Activated CD8-positive, alpha-beta T cell treated with anti-CD3 and anti-CD28 coated beads for 36 hours (primary cell): ENCODE measurements at regions not wholly inside any gene's neighbourhood (a gene's known extent, or its start where the extent isn't known, plus 50 kb on each side); places are given as distances from the start of the nearest gene placed in this dataset.

ENCODE experiments used
- ATAC-seq: fragments of 200-7000 bp; cut with Tn5 transposase; one replicate; pipeline ENCODE4 v1.10.0; 2021; ENCODE audit warnings: mild to moderate bottlenecking, moderate library complexity
- CTCF ChIA-PET: fragments of 350-600 bp; sonication (Branson Sonifier 250); formaldehyde crosslinking; loops from one replicate; lab custom pipeline; 2021; ENCODE audit warnings: antibody characterized with exemption; lab: Charles Lee
- POLR2A ChIA-PET: fragments of 350-600 bp; sonication (Branson Sonifier 250); formaldehyde crosslinking; loops from one replicate; lab custom pipeline; 2021; ENCODE audit warnings: antibody characterized with exemption; lab: Charles Lee
- DNase-seq: peaks from one replicate; pipeline ENCODE4 v3.0.0-alpha.2; 2020
- H3K27ac Mint-ChIP-seq: one replicate; pipeline ENCODE4 v1.8.0; 2021; ENCODE audit warnings: mild to moderate bottlenecking, mixed read lengths
- H3K27me3 Mint-ChIP-seq: one replicate; pipeline ENCODE4 v1.8.0; 2021; ENCODE audit warnings: mixed read lengths
- H3K36me3 Mint-ChIP-seq: one replicate; pipeline ENCODE4 v1.8.0; 2021; ENCODE audit warnings: low read depth, mixed read lengths
- H3K4me1 Mint-ChIP-seq: one replicate; pipeline ENCODE4 v1.8.0; 2021; ENCODE audit warnings: low read depth, mixed read lengths
- H3K4me3 Mint-ChIP-seq: one replicate; pipeline ENCODE4 v1.8.0; 2021; ENCODE audit warnings: mild to moderate bottlenecking, moderate library complexity, mixed read lengths
- H3K9me3 Mint-ChIP-seq: one replicate; pipeline ENCODE4 v1.8.0; 2021; ENCODE audit warnings: mixed read lengths
- CTCF ChIP-seq: fragments of 200-600 bp; IDR thresholded peaks from one replicate; pipeline ENCODE4 v1.8.0; 2022; ENCODE audit warnings: antibody characterized with exemption, mild to moderate bottlenecking
- intact Hi-C: fragments of 100-400 bp; cut with micrococcal nuclease; formaldehyde crosslinking; loops from one replicate; pipeline ENCODE4 v1.10.0; 2022

DNA sequence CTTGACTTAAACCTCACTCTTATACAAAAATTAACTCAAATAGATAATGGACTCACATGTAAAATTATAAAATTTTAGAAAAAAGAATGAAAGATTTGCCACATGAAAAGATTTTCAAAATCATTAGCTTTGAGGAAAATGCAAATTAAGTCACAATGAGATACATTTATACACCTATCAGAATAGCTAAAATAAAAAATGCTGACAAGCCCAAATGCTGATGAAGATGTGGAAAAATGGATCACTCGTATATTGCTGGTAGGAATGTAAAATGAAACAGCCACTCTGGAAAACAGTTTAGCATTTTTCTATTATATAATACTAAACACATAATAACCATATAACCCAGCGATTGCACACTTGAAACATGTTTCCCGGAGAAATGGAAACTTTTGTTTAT is 316.2 kb downstream of the ANKRD50 start:
- ATAC-seq, result no peak
- no peaks in the 10 kb centered on the region for H3K9me3 Mint-ChIP-seq
- no peaks in the 10 kb centered on the region for H3K4me1 Mint-ChIP-seq
- H3K27ac Mint-ChIP-seq, result no peak overlapping the region
- no peak for TF ChIP-seq CTCF
- no peaks in the 10 kb centered on the region for H3K27me3 Mint-ChIP-seq
- no peaks in the 10 kb centered on the region for H3K36me3 Mint-ChIP-seq
- POLR2A ChIA-PET, result no interaction called here
- CTCF ChIA-PET, result no interaction called here
- intact Hi-C loops, result no loop called here
- DNase-seq, result no peak
- H3K4me3 Mint-ChIP-seq, result no peak overlapping the region

- intact Hi-C loops, result no loop called here
- Mint-ChIP-seq H3K27me3 (no peaks in the 10 kb centered on the region), H3K36me3 (no peaks in the 10 kb centered on the region), H3K4me1 (no peaks in the 10 kb centered on the region), H3K9me3 (no peaks in the 10 kb centered on the region), H3K27ac (no peak overlapping the region), H3K4me3 (no peak overlapping the region)
- no peak for ATAC-seq
- ChIA-PET CTCF (no interaction called here), POLR2A (no interaction called here)
- no peak for TF ChIP-seq CTCF
- no peak for DNase-seq
Observed at GRCh38 chr4:124401606-124402005, 310.9 kb downstream of the ANKRD50 start.

DNA sequence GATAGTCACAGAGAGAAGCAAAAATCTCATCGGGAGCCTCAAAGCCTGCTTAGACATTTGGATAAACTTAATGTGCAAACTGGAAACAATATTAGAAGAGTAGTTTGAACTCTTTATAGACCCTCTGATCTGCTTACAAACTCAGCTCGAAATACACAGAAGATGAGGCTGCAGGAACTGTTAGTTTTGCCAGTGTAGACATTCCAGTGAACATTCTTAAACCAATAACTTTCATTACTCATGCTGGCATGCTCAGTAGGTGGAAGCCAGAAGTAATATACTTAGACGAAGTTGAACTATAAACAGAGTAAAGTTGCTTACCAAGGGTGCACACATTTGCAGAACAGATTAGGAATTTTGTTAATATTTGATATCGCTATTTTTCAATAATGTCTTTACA is 303.5 kb downstream of the ANKRD50 start:
- H3K36me3 Mint-ChIP-seq, result no peaks in the 10 kb centered on the region
- intact Hi-C loops, result no loop called here
- CTCF ChIA-PET, result no interaction called here
- ATAC-seq, result no peak
- no peak overlapping the region for H3K4me3 Mint-ChIP-seq
- H3K27me3 Mint-ChIP-seq, result no peaks in the 10 kb centered on the region
- H3K27ac Mint-ChIP-seq, result no peak overlapping the region
- H3K4me1 Mint-ChIP-seq, result no peaks in the 10 kb centered on the region
- H3K9me3 Mint-ChIP-seq, result no peaks in the 10 kb centered on the region
- no peak for DNase-seq
- POLR2A ChIA-PET, result no interaction called here
- no peak for TF ChIP-seq CTCF

GRCh38 chr4:124414276-124415040 is 298.1 kb downstream of the ANKRD50 start:
- DNase-seq (no peak), ATAC-seq (no peak)
- Mint-ChIP-seq H3K4me1 (no peaks in the 10 kb centered on the region), H3K27ac (no peak overlapping the region), H3K4me3 (no peak overlapping the region), H3K36me3 (no peaks in the 10 kb centered on the region), H3K9me3 (no peaks in the 10 kb centered on the region), H3K27me3 (no peaks in the 10 kb centered on the region)
- ChIA-PET CTCF (no interaction called here), POLR2A (no interaction called here)
- no peak for TF ChIP-seq CTCF
- intact Hi-C loops, result no loop called here

GRCh38 chr4:124415146-124415545 is 297.4 kb downstream of the ANKRD50 start:
- DNase-seq (no peak), ATAC-seq (no peak)
- no peak overlapping the region for H3K4me3 Mint-ChIP-seq
- ChIA-PET CTCF (no interaction called here), POLR2A (no interaction called here)
- no peaks in the 10 kb centered on the region for H3K9me3 Mint-ChIP-seq
- TF ChIP-seq CTCF, result no peak
- no peaks in the 10 kb centered on the region for H3K27me3 Mint-ChIP-seq
- no peak overlapping the region for H3K27ac Mint-ChIP-seq
- no peaks in the 10 kb centered on the region for H3K4me1 Mint-ChIP-seq
- intact Hi-C loops, result no loop called here
- no peaks in the 10 kb centered on the region for H3K36me3 Mint-ChIP-seq
